Stimulated activated naive CD4-positive, alpha-beta T cell (primary cell): ENCODE measurements at regions not wholly inside any gene's neighbourhood (a gene's known extent, or its start where the extent isn't known, plus 50 kb on each side); places are given as distances from the start of the nearest gene placed in this dataset.
"Not testable (repeated sequence)": the region's sequence is repeated elsewhere in the genome, so short reads cannot be mapped to it uniquely, and the experiment has no call there.

ENCODE experiments used
- DNase-seq, 6 experiments: peaks; one replicate each; lab custom pipeline; 2025; lab: John Stamatoyannopoulos, UW

GRCh38 chr5:51034222-51034901, 348.9 kb upstream of the ISL1 start:
- DNase-seq = no peak

DNA sequence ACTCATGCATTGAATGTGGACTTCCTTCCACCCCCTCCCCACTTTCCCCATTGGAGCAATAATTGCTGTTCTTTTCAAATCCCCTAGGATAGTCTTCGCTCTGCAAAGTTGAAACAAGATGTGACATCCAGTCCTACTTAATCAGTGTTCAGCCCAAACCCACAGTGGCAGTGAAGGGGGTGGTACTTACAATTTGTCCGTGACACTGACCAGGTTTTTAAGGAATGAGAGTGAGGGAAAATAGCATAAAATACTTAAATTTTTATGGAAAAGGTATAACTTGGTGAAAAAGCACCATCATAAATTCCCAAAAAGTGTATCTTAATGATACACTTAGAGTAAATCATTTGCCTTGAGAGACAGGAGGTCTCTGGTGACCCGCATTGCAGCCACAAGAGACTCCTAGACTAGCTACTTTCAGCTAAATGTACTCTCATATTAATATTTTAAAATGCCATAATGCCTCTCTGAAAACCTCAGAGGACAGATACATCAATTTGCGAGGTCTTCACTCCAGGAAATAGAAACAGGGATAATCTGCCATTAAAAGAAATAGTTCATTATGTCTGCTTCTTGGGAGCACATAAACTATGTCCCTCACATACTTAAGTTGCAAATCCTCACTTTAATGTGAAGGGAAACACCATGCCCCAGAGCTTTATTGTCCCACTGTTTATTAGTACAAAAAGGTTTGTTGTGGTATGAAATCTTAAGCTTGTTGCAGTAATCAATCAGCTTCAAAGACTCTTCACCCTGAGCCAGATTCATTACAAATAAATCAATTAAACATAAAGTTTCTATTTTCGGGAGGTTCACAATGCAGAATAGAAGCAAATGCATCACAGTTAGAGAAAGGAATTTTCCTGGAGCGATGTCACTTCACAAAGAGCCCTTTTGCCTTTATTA, 343.6 kb upstream of the ISL1 start:
- DNase-seq = no peak

- DNase-seq = no peak
These were observed 339.5 kb upstream of the ISL1 start for GRCh38 chr5:51043745-51044144.

DNA sequence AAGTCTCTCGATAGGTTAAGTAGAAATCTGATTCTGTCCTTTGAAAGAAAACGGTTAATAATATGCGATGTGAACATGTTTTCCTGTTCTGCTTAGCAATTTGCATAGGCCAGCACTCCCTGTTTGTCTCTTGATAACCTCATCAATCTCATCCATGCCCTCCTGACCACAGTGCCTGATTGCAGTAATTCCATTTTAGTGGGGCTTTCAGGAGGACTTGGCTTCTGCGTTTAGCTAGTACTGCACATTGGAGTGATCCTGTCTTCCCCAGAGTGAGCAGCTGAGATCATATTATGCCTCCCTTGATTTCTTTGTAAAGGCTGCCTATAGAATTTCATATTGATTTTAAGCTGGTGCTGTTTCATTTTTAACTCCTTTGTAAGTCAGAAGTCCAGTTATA, 335.9 kb upstream of the ISL1 start:
- DNase-seq = no peak

GRCh38 chr5:51053361-51053760, 329.9 kb upstream of the ISL1 start:
- DNase-seq = no peak

GRCh38 chr5:51060953-51061352, 322.3 kb upstream of the ISL1 start:
- no peak for DNase-seq

DNA sequence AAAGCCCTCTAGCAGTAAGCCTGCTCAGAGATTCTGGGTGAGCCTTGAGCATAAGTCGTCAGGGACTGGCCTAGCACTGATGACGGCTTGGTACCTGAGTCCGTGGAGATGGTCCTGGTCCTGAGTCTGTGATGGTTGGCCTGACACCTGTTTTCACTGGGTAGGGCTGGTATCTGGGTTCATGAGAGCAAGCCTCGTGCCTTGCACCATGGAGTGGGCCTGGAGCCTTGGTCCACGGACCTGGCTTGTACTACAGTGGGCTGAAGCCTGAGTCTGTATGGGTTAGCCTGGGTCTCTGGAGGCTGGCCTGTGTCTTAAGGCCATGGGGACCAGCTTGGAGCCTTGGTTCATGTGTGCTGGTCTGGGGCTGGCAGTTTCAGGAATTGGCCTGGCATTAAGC, 310.3 kb upstream of the ISL1 start:
- DNase-seq = no peak

GRCh38 chr5:51082741-51083140, 300.5 kb upstream of the ISL1 start:
- no peak for DNase-seq

DNA sequence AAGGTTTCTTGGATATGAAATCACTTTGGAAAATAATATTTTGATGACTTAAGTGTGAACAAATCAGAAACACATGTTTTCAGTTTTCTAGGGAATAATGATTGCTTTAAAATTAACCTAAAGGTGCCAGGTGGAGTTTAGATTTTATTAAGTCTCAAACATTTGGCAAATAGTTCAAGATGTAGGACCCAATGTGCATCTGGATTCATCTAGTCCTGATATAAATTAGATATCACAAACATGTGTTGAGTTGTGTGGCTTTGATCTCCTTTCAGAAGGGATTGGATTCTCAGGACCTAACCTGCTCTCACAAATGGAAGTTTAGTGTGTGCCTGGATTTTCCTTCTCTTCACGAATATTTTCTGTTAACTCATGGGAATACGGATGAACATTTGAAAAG, 291.4 kb upstream of the ISL1 start:
- no peak for DNase-seq

DNA sequence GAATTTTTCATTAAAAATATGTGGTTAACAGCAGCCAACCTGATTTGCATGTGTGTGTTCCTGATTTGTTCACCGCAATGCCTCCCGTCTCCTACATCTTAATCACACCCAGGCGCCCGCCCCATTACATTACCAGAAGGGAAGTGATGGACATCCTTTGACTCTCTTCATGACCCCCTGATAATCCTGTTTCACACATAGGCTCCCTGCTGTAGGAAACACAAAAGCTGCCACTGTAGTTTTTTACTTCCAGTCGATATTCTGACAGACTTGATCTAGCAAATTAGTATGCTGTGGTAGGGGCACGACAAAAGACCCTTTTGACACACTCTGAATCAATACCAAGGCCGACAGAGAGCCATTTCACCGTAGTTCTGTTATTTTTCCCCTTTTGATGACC, 287.8 kb upstream of the ISL1 start:
- DNase-seq = no peak

DNA sequence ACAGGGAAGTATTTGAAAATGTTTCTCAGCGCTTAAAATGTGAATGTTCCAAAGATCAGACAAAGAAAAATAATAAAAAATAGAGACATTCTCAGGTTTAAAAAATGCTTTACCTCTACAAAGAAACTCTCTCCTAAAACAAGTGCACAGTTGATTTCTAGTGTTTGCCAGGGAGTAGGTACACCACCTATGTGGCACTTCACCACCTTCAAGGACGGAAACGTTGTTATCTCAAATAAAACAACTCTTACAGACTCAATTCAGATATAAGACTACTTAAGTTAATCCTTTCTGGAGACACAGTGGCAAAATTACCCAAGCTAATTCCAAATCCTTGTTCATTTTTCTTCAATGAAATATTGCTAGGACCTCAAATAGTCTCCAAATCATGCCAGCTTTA, 286.4 kb upstream of the ISL1 start:
- DNase-seq = no peak

DNA sequence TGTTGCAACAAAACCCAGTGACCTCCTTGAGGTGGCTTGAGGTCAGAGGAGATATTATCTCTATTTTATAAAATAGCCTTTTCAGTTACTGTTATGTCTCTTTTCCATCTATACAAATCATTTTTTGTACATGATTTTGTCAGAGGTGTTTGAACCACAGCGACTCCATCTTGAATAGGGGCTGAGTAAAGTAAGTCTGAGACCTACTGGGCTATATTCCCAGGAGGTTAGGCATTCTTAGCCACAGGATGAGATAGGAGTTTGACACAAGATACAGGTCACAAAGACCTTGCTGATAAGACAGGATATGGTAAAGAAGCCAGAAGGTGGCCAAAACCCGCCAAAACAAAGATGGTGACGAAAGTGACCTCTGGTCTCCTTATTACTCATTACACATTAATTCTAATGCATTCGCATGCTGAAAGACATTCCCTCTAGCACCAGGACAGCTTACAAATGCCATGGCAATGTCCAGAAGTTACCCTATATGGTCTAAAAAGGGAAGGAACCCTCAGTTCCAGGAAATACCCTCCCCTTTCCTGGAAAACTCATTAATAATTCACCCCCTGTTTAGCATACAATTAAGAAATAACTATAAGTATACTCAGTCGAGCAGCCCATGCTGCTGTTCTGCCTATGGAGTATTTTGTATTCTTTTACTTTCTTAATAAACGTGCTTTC, 283.9 kb upstream of the ISL1 start:
- DNase-seq = no peak

DNA sequence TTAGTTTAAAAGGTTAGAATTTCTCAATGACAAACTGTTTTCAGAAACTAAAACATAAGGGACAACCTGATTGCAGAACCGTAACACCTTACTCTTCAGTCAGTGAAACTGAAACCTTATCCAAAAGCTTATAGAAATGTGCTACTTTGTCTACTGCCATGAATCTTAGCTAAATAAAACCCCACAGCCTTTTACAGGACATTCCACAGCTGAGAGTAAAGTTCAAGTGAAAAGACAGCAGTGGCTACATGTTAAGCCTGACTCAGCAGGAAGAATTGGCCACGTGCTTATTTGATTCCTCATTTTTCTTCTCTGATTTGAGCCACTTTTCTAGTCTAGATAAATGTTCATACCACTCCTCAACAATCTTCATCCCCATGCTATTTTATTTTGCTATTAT, 278.7 kb upstream of the ISL1 start:
- DNase-seq = no peak

- no peak for DNase-seq
These were observed 273.4 kb upstream of the ISL1 start for GRCh38 chr5:51109786-51110410.

DNA sequence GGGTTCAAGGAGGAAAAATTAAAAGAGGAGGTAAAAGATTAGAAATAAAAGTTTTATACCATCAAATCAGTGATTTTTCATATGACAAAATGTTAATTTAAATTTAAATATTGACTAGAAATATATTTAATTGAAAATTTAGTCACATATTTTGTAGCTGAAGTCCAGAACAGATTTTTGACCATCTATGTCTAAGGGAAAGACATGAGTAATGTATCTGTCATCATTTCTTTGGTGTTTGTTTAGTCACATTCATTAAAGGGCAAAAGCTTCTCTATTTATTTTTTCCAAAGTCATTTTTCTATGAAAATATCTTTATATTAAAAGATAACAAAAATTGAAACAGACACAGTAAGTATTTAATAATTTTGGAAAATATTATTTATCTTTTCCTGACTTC, 252.0 kb upstream of the ISL1 start:
- no peak for DNase-seq

DNA sequence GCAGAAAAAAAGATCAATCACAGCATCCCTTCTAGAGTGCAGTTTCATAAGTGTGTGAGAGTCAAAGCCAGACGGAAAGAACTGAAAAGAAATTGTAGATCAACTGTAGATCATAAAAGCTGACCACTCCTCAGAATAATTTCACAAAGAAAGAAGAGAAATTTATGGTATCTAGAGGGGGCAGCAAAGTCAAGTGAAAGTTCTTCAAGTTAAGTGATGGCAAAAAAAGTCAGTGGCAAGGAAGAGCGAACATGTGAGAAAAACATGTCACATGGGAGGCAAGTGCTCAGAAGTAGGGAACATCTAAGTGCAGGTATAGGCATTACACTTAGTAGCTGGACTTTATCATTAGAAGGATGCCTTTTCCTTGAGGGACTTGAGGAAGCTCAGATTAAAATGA, 245.1 kb upstream of the ISL1 start:
- no peak for DNase-seq

DNA sequence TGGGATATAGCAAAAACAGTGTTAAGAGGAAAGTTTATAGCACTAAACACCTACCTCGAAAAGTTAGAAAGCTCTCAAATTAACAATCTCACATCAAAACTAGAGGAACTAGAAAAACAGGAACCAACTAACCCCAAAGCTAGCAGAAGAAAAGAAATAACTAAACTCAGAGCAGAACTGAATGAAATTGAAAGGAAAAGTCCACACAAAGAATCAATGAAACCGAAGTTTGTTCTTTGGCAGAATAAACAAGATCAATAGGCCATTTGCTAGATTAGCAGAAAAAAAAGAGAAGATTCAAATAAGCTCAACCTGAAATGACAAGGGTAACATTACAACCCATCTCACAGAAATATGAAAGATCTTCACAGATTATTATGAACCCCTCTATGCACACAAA, 234.8 kb upstream of the ISL1 start:
- DNase-seq = no peak

- no peak for DNase-seq
These were observed 227.0 kb upstream of the ISL1 start for GRCh38 chr5:51156222-51156621.

GRCh38 chr5:51156838-51157237, 226.4 kb upstream of the ISL1 start:
- no peak for DNase-seq

DNA sequence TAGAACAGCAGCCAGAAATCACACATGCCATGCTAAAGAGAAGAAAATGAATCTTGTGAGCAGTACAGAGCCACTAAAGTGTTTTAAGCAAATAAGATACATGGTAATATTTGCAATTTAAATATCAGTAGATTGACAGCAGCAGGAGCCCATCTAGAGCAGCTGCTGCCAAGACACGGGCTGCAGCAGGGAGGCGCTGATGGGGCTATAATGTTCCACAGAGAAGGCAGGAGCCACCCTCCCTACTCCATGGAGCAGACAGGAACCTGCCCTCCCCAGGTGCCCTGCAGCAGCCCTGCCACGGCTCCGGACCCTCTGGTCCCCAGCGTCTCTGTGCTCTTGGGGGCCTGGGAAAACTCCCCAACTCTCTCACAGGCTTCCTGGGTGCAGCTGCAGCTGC, 224.1 kb upstream of the ISL1 start:
- DNase-seq = no peak

DNA sequence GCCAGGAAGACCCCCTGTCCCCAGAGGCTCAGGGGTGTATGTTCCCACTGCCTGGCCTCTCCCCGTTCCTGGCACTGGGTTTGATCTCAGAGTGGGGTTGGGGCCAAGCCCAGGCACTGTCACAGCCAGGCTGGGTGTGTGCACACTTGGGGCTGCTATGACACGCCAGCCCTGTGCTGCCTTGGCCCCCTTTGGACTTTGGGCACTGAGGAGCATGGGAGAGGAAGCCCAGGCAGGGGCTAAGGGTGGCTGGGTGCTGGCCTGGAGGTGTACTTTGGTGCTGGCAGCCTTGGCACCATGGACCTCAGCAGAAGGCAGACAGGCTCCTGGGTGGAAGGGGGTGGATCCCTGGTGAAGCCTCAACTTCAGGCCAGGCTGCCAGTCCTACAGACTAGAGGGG, 223.6 kb upstream of the ISL1 start:
- no peak for DNase-seq

DNA sequence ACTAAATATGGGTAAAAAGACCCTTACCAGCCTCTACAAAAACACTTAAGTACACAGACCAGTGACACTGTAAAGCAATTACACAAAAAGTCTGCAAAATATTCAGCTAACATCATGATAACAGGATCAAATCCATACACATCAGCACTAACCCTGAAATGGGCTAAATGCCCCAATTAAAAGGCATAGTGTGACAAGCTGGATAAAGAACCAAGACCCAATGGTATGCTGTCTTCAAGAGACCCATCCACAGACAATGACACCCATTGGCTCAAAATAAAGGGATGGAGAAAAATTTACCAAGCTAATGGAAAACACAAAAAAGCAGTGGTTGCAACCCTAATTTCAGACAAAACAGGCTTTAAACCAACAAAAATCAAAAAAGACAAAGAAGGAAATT, 221.0 kb upstream of the ISL1 start:
- no peak for DNase-seq

GRCh38 chr5:51165621-51166020, 217.6 kb upstream of the ISL1 start:
- DNase-seq = not testable (repeated sequence)
